Stimulated activated CD4-positive, alpha-beta T cell treated with anti-CD3 and anti-CD28 coated beads, Interleukin-15, amount 100 ng/mL, for 24 hours (primary cell): ENCODE measurements at regions not wholly inside any gene's neighbourhood (a gene's known extent, or its start where the extent isn't known, plus 50 kb on each side); places are given as distances from the start of the nearest gene placed in this dataset.

Source experiments
- DNase-seq: peaks from one replicate; pipeline ENCODE4 v3.0.0-alpha.2; 2020

- no peak for DNase-seq
These were observed 328.5 kb upstream of the USP25 start for GRCh38 chr21:15401331-15401730.

GRCh38 chr21:15405214-15405613 is 324.6 kb upstream of the USP25 start:
- DNase-seq: no peak

- DNase-seq: no peak
These were observed 323.0 kb upstream of the USP25 start for GRCh38 chr21:15406791-15407190.

GRCh38 chr21:15407585-15407984 is 322.2 kb upstream of the USP25 start:
- no peak for DNase-seq

- no peak for DNase-seq
These were observed 321.7 kb upstream of the USP25 start for GRCh38 chr21:15408089-15408488.

- DNase-seq: no peak
These were observed 320.8 kb upstream of the USP25 start for GRCh38 chr21:15409031-15409430.

- no peak for DNase-seq
These were observed 318.9 kb upstream of the USP25 start for GRCh38 chr21:15410853-15411252.

GRCh38 chr21:15414057-15414456 is 315.7 kb upstream of the USP25 start:
- no peak for DNase-seq

GRCh38 chr21:15415541-15416261 is 314.1 kb upstream of the USP25 start:
- no peak for DNase-seq

GRCh38 chr21:15421441-15421881 is 308.3 kb upstream of the USP25 start:
- no peak for DNase-seq

GRCh38 chr21:15421947-15422346 is 307.8 kb upstream of the USP25 start:
- DNase-seq: no peak

- no peak for DNase-seq
These were observed 307.0 kb upstream of the USP25 start for GRCh38 chr21:15422783-15423182.

GRCh38 chr21:15423676-15424445 is 305.9 kb upstream of the USP25 start:
- DNase-seq: no peak

- no peak for DNase-seq
These were observed 304.7 kb upstream of the USP25 start for GRCh38 chr21:15425049-15425448.

- DNase-seq: no peak
These were observed 299.8 kb upstream of the USP25 start for GRCh38 chr21:15430023-15430422.

- DNase-seq: no peak
These were observed 299.2 kb upstream of the USP25 start for GRCh38 chr21:15430577-15430976.

GRCh38 chr21:15431053-15431452 is 298.7 kb upstream of the USP25 start:
- no peak for DNase-seq

- DNase-seq: no peak
These were observed 296.7 kb upstream of the USP25 start for GRCh38 chr21:15433091-15433490.

GRCh38 chr21:15434163-15434905 is 295.4 kb upstream of the USP25 start:
- DNase-seq: no peak

GRCh38 chr21:15436031-15436430 is 293.8 kb upstream of the USP25 start:
- DNase-seq: no peak

- DNase-seq: no peak
These were observed 291.9 kb upstream of the USP25 start for GRCh38 chr21:15437883-15438282.

- no peak for DNase-seq
These were observed 290.1 kb upstream of the USP25 start for GRCh38 chr21:15439726-15440125.

GRCh38 chr21:15441060-15441493 is 288.7 kb upstream of the USP25 start:
- DNase-seq: no peak

GRCh38 chr21:15441992-15442391 is 287.8 kb upstream of the USP25 start:
- no peak for DNase-seq
